ENCODE measurements at regions not wholly inside any gene's neighbourhood (a gene's known extent, or its start where the extent isn't known, plus 50 kb on each side); places are given as distances from the start of the nearest gene placed in this dataset.

GRCh38 chr2:128368437-128369107 is 49.9 kb upstream of the HS6ST1 start:
- Histone ChIP-seq H3K4me3 (ENCODE audit: insufficient read depth, low read length) (no peak overlapping the region), H2AFZ (ENCODE audit: low read length) (no peak overlapping the region), H3K27ac (ENCODE audit: low read depth, low read length) (no peak overlapping the region), H3K27me3 (ENCODE audit: insufficient read depth, low read length) (no peaks in the 10 kb centered on the region), H3K9me3 (ENCODE audit: low read depth, low read length) (no peaks in the 10 kb centered on the region), H3K4me1 (ENCODE audit: insufficient read depth, low read length) (no peaks in the 10 kb centered on the region), H3K36me3 (ENCODE audit: insufficient read depth, low read length) (no peaks in the 10 kb centered on the region), H3K79me2 (ENCODE audit: insufficient read depth, low read length) (no peaks in the 10 kb centered on the region), H3K4me2 (ENCODE audit: insufficient read depth, low read length) (no peak overlapping the region), H4K20me1 (ENCODE audit: insufficient read depth, low read length) (no peaks in the 10 kb centered on the region)
- TF ChIP-seq CTCF (IDR thresholded peaks at IDR 0.05; ENCODE audit: extremely low read depth, low read depth, low read length) = no peak
- peak; percentile 23 for DNase-seq (ENCODE audit: insufficient read length, low spot score, missing footprints)

- Histone ChIP-seq H3K79me2 (ENCODE audit: insufficient read depth, low read length) (no peaks in the 10 kb centered on the region), H3K4me2 (ENCODE audit: insufficient read depth, low read length) (no peak overlapping the region), H3K27me3 (ENCODE audit: insufficient read depth, low read length) (no peaks in the 10 kb centered on the region), H2AFZ (ENCODE audit: low read length) (peak overlapping the region; percentile 25), H3K27ac (ENCODE audit: low read depth, low read length) (no peak overlapping the region), H3K4me1 (ENCODE audit: insufficient read depth, low read length) (no peaks in the 10 kb centered on the region), H3K9me3 (ENCODE audit: low read depth, low read length) (no peaks in the 10 kb centered on the region), H3K4me3 (ENCODE audit: insufficient read depth, low read length) (no peak overlapping the region), H4K20me1 (ENCODE audit: insufficient read depth, low read length) (no peaks in the 10 kb centered on the region), H3K36me3 (ENCODE audit: insufficient read depth, low read length) (no peaks in the 10 kb centered on the region)
- no peak for TF ChIP-seq CTCF (IDR thresholded peaks at IDR 0.05; ENCODE audit: extremely low read depth, low read depth, low read length)
- DNase-seq (ENCODE audit: insufficient read length, low spot score, missing footprints) = peak; percentile 47
These were observed 50.5 kb upstream of the HS6ST1 start for GRCh38 chr2:128369108-128369555.

GRCh38 chr2:128369602-128370467 is 51.2 kb upstream of the HS6ST1 start:
- peak; percentile 81 for DNase-seq (ENCODE audit: insufficient read length, low spot score, missing footprints)
- Histone ChIP-seq H4K20me1 (ENCODE audit: insufficient read depth, low read length) (no peaks in the 10 kb centered on the region), H3K4me1 (ENCODE audit: insufficient read depth, low read length) (no peaks in the 10 kb centered on the region)

More at GRCh38 chr2:128369602-128370467, 51.2 kb upstream of the HS6ST1 start:
- Histone ChIP-seq H3K79me2 (ENCODE audit: insufficient read depth, low read length) (no peaks in the 10 kb centered on the region), H3K27me3 (ENCODE audit: insufficient read depth, low read length) (no peaks in the 10 kb centered on the region), H2AFZ (ENCODE audit: low read length) (no peak overlapping the region), H3K36me3 (ENCODE audit: insufficient read depth, low read length) (no peaks in the 10 kb centered on the region), H3K4me2 (ENCODE audit: insufficient read depth, low read length) (no peak overlapping the region), H3K4me3 (ENCODE audit: insufficient read depth, low read length) (no peak overlapping the region), H3K9me3 (ENCODE audit: low read depth, low read length) (no peaks in the 10 kb centered on the region), H3K27ac (ENCODE audit: low read depth, low read length) (no peak overlapping the region)
- TF ChIP-seq CTCF (IDR thresholded peaks at IDR 0.05; ENCODE audit: extremely low read depth, low read depth, low read length) = no peak
